B cell (primary cell): ENCODE measurements at regions not wholly inside any gene's neighbourhood (a gene's known extent, or its start where the extent isn't known, plus 50 kb on each side); places are given as distances from the start of the nearest gene placed in this dataset.

ENCODE experiments used
- ATAC-seq: fragments of 200-7000 bp; cut with Tn5 transposase; one replicate; pipeline ENCODE4 v1.10.0; 2021; ENCODE audit warnings: low read depth, mild to moderate bottlenecking, moderate number of reproducible peaks, moderate library complexity
- CTCF ChIA-PET: fragments of 350-600 bp; sonication (Branson Sonifier 250); formaldehyde crosslinking; loops from one replicate; lab custom pipeline; 2021; ENCODE audit warnings: antibody characterized with exemption, inconsistent platforms; lab: Charles Lee
- POLR2A ChIA-PET: fragments of 350-600 bp; sonication (Branson Sonifier 250); formaldehyde crosslinking; loops from one replicate; lab custom pipeline; 2021; ENCODE audit warnings: antibody characterized with exemption; lab: Charles Lee
- DNase-seq: peaks from one replicate; pipeline ENCODE4 v3.0.0; 2013
- H2AFZ ChIP-seq: 2 replicates; pipeline ENCODE4 v1.6.1; 2012; ENCODE audit warnings: mild to moderate bottlenecking, low read depth, low read length; ENCODE audit not compliant: insufficient read depth, poor library complexity, severe bottlenecking
- H3K27ac ChIP-seq, 2 donors: 1 replicate in 1 of 2; 2 replicates in 1 of 2; pipeline ENCODE4 v1.5.1; 2012 to 2013; ENCODE audit warnings: low read length in 2 of 2, mild to moderate bottlenecking in 2 of 2, moderate library complexity in 1 of 2
- H3K27me3 ChIP-seq, 4 experiments: fragments of 200-600 bp in 1 of 4; sonication (generic) in 1 of 4; replicated peaks in 1 of 4; 1 replicate in 2 of 4; 2 replicates in 2 of 4; pipeline versions ENCODE4 v1.6.1 to v1.7.0; 2013 to 2016; ENCODE audit warnings: low read length in 3 of 4, mild to moderate bottlenecking in 2 of 4, mixed read lengths in 1 of 4, moderate library complexity in 1 of 4; ENCODE audit not compliant: insufficient read depth in 4 of 4, control insufficient read depth in 3 of 4; ENCODE audit errors: control extremely low read depth in 1 of 4
- H3K36me3 ChIP-seq, 2 experiments: replicated peaks in 1 of 2; 1 replicate in 1 of 2; 2 replicates in 1 of 2; pipeline versions ENCODE4 v1.6.1 to v1.7.1; 2013; ENCODE audit warnings: low read length in 1 of 2; ENCODE audit not compliant: insufficient read depth in 2 of 2, control insufficient read depth in 1 of 2; ENCODE audit errors: control extremely low read depth in 1 of 2, extremely low read depth in 1 of 2
- H3K4me1 ChIP-seq, 2 donors: fragments of 200-600 bp in 1 of 2; sonication (generic) in 1 of 2; 1 replicate in 1 of 2; 2 replicates in 1 of 2; pipeline versions ENCODE4 v1.5.1 to v1.6.1; 2013 to 2017; ENCODE audit warnings: low read length in 2 of 2; ENCODE audit not compliant: control insufficient read depth in 2 of 2, insufficient read depth in 2 of 2
- H3K4me2 ChIP-seq: replicated peaks from 2 replicates; pipeline ENCODE3; 2012; ENCODE audit warnings: mild to moderate bottlenecking, low read depth, low read length; ENCODE audit not compliant: poor library complexity, severe bottlenecking
- H3K4me3 ChIP-seq, 5 experiments: fragments of 200-600 bp in 1 of 5; sonication (generic) in 1 of 5; 1 replicate in 3 of 5; 2 replicates in 2 of 5; pipeline versions ENCODE4 v1.5.1 to v1.7.0; 2011 to 2016; ENCODE audit warnings: low read length in 4 of 5, mild to moderate bottlenecking in 4 of 5, low read depth in 2 of 5, control low read depth in 1 of 5, moderate library complexity in 1 of 5; ENCODE audit not compliant: insufficient read depth in 1 of 5; ENCODE audit errors: control extremely low read depth in 1 of 5, extremely low read depth in 1 of 5
- H3K79me2 ChIP-seq: fragments of 200-600 bp; sonication (generic); one replicate; pipeline ENCODE4 v1.6.0; 2016; ENCODE audit warnings: low read length; ENCODE audit not compliant: control insufficient read depth, insufficient read depth
- H3K9ac ChIP-seq: fragments of 200-600 bp; sonication (generic); 2 replicates; pipeline ENCODE4 v1.6.1; 2017; ENCODE audit warnings: mild to moderate bottlenecking, low read length, moderate library complexity
- H3K9me3 ChIP-seq, 3 donors: one replicate each; pipeline versions ENCODE4 v1.6.1 to v1.7.1; 2013; ENCODE audit warnings: low read length in 2 of 3; ENCODE audit not compliant: control insufficient read depth in 2 of 3, insufficient read depth in 1 of 3; ENCODE audit errors: control extremely low read depth in 1 of 3
- H4K20me1 ChIP-seq: 2 replicates; pipeline ENCODE4 v1.6.0; 2012; ENCODE audit warnings: mild to moderate bottlenecking, low read length; ENCODE audit not compliant: insufficient read depth, control insufficient read depth, poor library complexity, severe bottlenecking
- H3K27ac Mint-ChIP-seq: one replicate; pipeline ENCODE4 v1.8.0; 2021; ENCODE audit warnings: mixed read lengths
- H3K27me3 Mint-ChIP-seq: one replicate; pipeline ENCODE4 v1.8.0; 2021; ENCODE audit warnings: mixed read lengths
- H3K4me1 Mint-ChIP-seq: one replicate; pipeline ENCODE4 v1.8.0; 2021; ENCODE audit warnings: mixed read lengths
- H3K4me3 Mint-ChIP-seq: one replicate; pipeline ENCODE4 v1.8.0; 2021; ENCODE audit warnings: mixed read lengths
- H3K9me3 Mint-ChIP-seq: one replicate; pipeline ENCODE4 v1.8.0; 2022; ENCODE audit warnings: mixed read lengths; ENCODE audit not compliant: insufficient read depth
- EZH2 ChIP-seq: IDR thresholded peaks from 2 replicates; pipeline ENCODE4 v1.6.1; 2012; ENCODE audit warnings: borderline replicate concordance, low read depth, mild to moderate bottlenecking, moderate library complexity, low read length; ENCODE audit not compliant: insufficient read depth, poor library complexity, severe bottlenecking
- WGBS: methylation state at CpG from one replicate; pipeline ENCODE4 v1.1.5; 2013; ENCODE audit warnings: missing lambda C conversion rate; ENCODE audit not compliant: insufficient coverage; 5-methylcytosine and 5-hydroxymethylcytosine counted together
- intact Hi-C: fragments of 100-400 bp; cut with micrococcal nuclease; formaldehyde crosslinking; loops from one replicate; pipeline ENCODE4 v1.10.0; 2022
- TF ChIP-seq, protein P1 (sequence below): fragments of 200-600 bp; IDR thresholded peaks from one replicate; pipeline ENCODE4 v1.8.0; 2022; ENCODE audit warnings: antibody characterized with exemption, mild to moderate bottlenecking

DNA sequence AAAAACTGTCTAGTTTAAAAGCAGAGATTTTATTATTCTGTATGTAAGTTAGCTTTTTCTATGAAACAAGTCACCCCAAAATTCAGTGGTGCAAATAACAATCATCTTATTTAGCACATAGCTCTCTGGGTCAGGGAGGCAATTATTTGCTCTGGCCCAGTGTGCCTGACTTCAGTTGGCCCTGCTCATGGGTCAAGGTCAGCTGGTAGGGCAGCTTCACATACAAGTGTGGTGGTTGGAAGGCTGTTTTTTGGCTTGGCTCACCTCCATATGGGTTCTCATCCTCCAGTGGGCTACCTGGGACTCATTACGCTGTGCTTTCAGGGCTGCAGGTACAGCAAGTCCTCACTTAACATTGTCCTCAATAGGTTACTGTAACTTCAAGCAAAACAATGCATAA, 228.6 kb downstream of the NR2F2 start:
- no peak overlapping the region for H3K4me3 ChIP-seq
- ChIA-PET CTCF (no interaction called here), POLR2A (no interaction called here)
- H3K4me2 ChIP-seq: no peak overlapping the region
- H3K27me3 ChIP-seq: no peaks in the 10 kb centered on the region
- 86% methylated on average over 1 of the region's 1 CpG for WGBS
- no peaks in the 10 kb centered on the region for H3K4me1 ChIP-seq
- ATAC-seq: no peak
- DNase-seq: no peak
- no peak overlapping the region for H3K27ac ChIP-seq
- intact Hi-C loops: no loop called here
- Mint-ChIP-seq H3K9me3 (peaks cover 3% of the 10 kb centered on the region), H3K27me3 (no peaks in the 10 kb centered on the region), H3K27ac (no peak overlapping the region), H3K4me1 (no peaks in the 10 kb centered on the region), H3K4me3 (no peak overlapping the region)
- no peaks in the 10 kb centered on the region for H4K20me1 ChIP-seq
- peaks cover 0 to under 1% (median 0%) of the 10 kb centered on the region in 3 donors for H3K9me3 ChIP-seq
- TF ChIP-seq, protein P1, sequence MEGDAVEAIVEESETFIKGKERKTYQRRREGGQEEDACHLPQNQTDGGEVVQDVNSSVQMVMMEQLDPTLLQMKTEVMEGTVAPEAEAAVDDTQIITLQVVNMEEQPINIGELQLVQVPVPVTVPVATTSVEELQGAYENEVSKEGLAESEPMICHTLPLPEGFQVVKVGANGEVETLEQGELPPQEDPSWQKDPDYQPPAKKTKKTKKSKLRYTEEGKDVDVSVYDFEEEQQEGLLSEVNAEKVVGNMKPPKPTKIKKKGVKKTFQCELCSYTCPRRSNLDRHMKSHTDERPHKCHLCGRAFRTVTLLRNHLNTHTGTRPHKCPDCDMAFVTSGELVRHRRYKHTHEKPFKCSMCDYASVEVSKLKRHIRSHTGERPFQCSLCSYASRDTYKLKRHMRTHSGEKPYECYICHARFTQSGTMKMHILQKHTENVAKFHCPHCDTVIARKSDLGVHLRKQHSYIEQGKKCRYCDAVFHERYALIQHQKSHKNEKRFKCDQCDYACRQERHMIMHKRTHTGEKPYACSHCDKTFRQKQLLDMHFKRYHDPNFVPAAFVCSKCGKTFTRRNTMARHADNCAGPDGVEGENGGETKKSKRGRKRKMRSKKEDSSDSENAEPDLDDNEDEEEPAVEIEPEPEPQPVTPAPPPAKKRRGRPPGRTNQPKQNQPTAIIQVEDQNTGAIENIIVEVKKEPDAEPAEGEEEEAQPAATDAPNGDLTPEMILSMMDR: no peak
- no peak for TF ChIP-seq EZH2
- H2AFZ ChIP-seq: no peak overlapping the region
- no peaks in the 10 kb centered on the region for H3K79me2 ChIP-seq
- H3K36me3 ChIP-seq: no peaks in the 10 kb centered on the region
- H3K9ac ChIP-seq: no peak overlapping the region

DNA sequence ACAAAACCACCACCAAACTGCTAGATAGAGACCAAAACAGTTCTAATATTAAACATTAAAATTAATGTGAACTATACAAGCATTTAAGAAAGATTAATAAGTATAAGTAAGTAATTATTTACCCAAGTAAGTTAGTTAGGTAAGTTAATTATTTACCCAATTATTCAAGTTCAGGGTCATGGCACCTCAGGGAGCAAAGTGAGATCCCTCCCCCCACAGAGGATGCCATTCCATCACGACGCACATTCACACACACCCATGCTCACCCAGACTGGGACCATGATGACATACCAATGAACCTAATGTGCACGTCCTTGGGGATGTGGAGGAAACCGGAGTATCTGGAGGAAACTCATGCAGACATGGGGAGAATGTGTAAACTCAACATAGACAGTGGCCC, 229.1 kb downstream of the NR2F2 start:
- no peak overlapping the region for H3K4me3 Mint-ChIP-seq
- Histone ChIP-seq H3K79me2 (no peaks in the 10 kb centered on the region), H4K20me1 (no peaks in the 10 kb centered on the region), H3K27ac (no peak overlapping the region), H3K9me3 (peaks cover 0 to 3% (median 0%) of the 10 kb centered on the region in 3 donors), H3K9ac (no peak overlapping the region), H3K4me3 (no peak overlapping the region), H3K27me3 (no peaks in the 10 kb centered on the region), H2AFZ (no peak overlapping the region), H3K4me2 (no peak overlapping the region), H3K36me3 (no peaks in the 10 kb centered on the region), H3K4me1 (no peaks in the 10 kb centered on the region)
- peaks cover 3% of the 10 kb centered on the region for H3K9me3 Mint-ChIP-seq
- ATAC-seq (no peak), DNase-seq (no peak)
- ChIA-PET CTCF (no interaction called here), POLR2A (no interaction called here)
- H3K27me3 Mint-ChIP-seq: no peaks in the 10 kb centered on the region
- TF ChIP-seq, protein P1: no peak
- no peak for TF ChIP-seq EZH2
- intact Hi-C loops: no loop called here
- no peak overlapping the region for H3K27ac Mint-ChIP-seq
- H3K4me1 Mint-ChIP-seq: no peaks in the 10 kb centered on the region
- no CpG with 5 or more reads among the region's 4 CpGs for WGBS
